PC-9 (cell line): ENCODE measurements at regions not wholly inside any gene's neighbourhood (a gene's known extent, or its start where the extent isn't known, plus 50 kb on each side); places are given as distances from the start of the nearest gene placed in this dataset.
"Not testable (repeated sequence)": the region's sequence is repeated elsewhere in the genome, so short reads cannot be mapped to it uniquely, and the experiment has no call there.

Experiments used
- BruUV-seq: library from RNA; stranded (reverse); fragments of 400-500 nt; replicated peaks from 2 replicates; lab custom pipeline; 2021; lab: Mats Ljungman, UMichigan
- CTCF ChIA-PET: fragments of 300-600 bp; sonication (Branson Sonifier 250); formaldehyde crosslinking; loops from one replicate; lab custom pipeline; 2022; ENCODE audit warnings: antibody characterized with exemption; lab: Charles Lee
- POLR2A ChIA-PET: fragments of 300-600 bp; sonication (Branson Sonifier 250); formaldehyde crosslinking; loops from one replicate; lab custom pipeline; 2022; ENCODE audit warnings: antibody characterized with exemption; ENCODE audit not compliant: unreplicated experiment; lab: Charles Lee
- DNase-seq, 2 experiments: peaks; one replicate each; pipeline versions ENCODE4 v3.0.0 to v3.0.0-alpha.2; 2015 to 2022; ENCODE audit warnings: mixed read lengths in 1 of 2
- H2AFZ ChIP-seq: fragments of 200-600 bp; sonication (generic); 2 replicates; pipeline ENCODE4 v1.8.1; 2017; ENCODE audit warnings: antibody characterized with exemption
- H3F3A ChIP-seq: fragments of 200-600 bp; sonication (generic); 2 replicates; pipeline ENCODE4 v1.8.1; 2017; ENCODE audit warnings: antibody characterized with exemption, mild to moderate bottlenecking, low read depth; ENCODE audit not compliant: insufficient read depth
- H3K27ac ChIP-seq: fragments of 200-600 bp; sonication (generic); 2 replicates; pipeline ENCODE4 v1.6.1; 2016; ENCODE audit warnings: mixed run types
- H3K27me3 ChIP-seq: fragments of 200-600 bp; sonication (generic); 2 replicates; pipeline ENCODE4 v1.6.1; 2016; ENCODE audit warnings: low read depth, mixed run types; ENCODE audit not compliant: insufficient read depth
- H3K36me3 ChIP-seq: fragments of 200-600 bp; sonication (generic); 2 replicates; pipeline ENCODE4 v1.6.1; 2016; ENCODE audit warnings: low read depth, mixed run types
- H3K4me1 ChIP-seq: fragments of 200-600 bp; sonication (generic); replicated peaks from 2 replicates; pipeline ENCODE4 v1.6.1; 2016; ENCODE audit warnings: mixed run types; ENCODE audit not compliant: insufficient read depth
- H3K4me2 ChIP-seq: fragments of 200-600 bp; sonication (generic); 2 replicates; pipeline ENCODE4 v1.6.1; 2017; ENCODE audit warnings: mixed run types
- H3K4me3 ChIP-seq: fragments of 200-600 bp; sonication (generic); 2 replicates; pipeline ENCODE4 v1.6.1; 2016; ENCODE audit warnings: mixed run types
- H3K79me2 ChIP-seq: fragments of 200-600 bp; sonication (generic); 2 replicates; pipeline ENCODE4 v1.6.1; 2017; ENCODE audit warnings: low read depth, mixed run types
- H3K9me2 ChIP-seq: fragments of 200-600 bp; sonication (generic); 2 replicates; pipeline ENCODE4 v1.8.1; 2017; ENCODE audit warnings: mild to moderate bottlenecking; ENCODE audit not compliant: insufficient read depth
- H3K9me3 ChIP-seq: fragments of 200-600 bp; sonication (generic); 2 replicates; pipeline ENCODE4 v1.8.1; 2016; ENCODE audit warnings: low read depth; ENCODE audit not compliant: insufficient read depth
- H4K20me1 ChIP-seq: fragments of 200-600 bp; sonication (generic); 2 replicates; pipeline ENCODE4 v1.8.1; 2017; ENCODE audit not compliant: insufficient read depth
- CTCF ChIP-seq: fragments of 200-600 bp; sonication (generic); conservative IDR thresholded peaks from 2 replicates; pipeline ENCODE4 v1.6.1; 2017; ENCODE audit warnings: mixed run types, antibody characterized with exemption, mild to moderate bottlenecking, moderate library complexity
- EZH2 ChIP-seq: fragments of 200-600 bp; sonication (generic); IDR thresholded peaks from 2 replicates; pipeline ENCODE4 v1.8.0; 2017; ENCODE audit warnings: antibody characterized with exemption, low read depth
- intact Hi-C: fragments of 100-400 bp; cut with micrococcal nuclease; formaldehyde crosslinking; loops from one replicate; pipeline ENCODE4 v1.10.0; 2022; ENCODE audit not compliant: unreplicated experiment

- Histone ChIP-seq H3F3A (peaks cover 3% of the 10 kb centered on the region; the same call in 1 of the 2 replicates), H3K4me2 (no peak overlapping the region), H3K36me3 (no peaks in the 10 kb centered on the region), H3K27me3 (no peaks in the 10 kb centered on the region), H3K9me2 (no peaks in the 10 kb centered on the region), H3K9me3 (no peaks in the 10 kb centered on the region), H3K4me3 (no peak overlapping the region), H3K79me2 (no peaks in the 10 kb centered on the region), H3K27ac (no peak overlapping the region), H2AFZ (no peak overlapping the region), H4K20me1 (no peaks in the 10 kb centered on the region), H3K4me1 (peaks cover 11% of the 10 kb centered on the region)
- no TSS peak for BruUV-seq
- ChIA-PET POLR2A (no interaction called here), CTCF (no interaction called here)
- TF ChIP-seq EZH2 (no peak), CTCF (no peak)
- DNase-seq, result no peak
- intact Hi-C loops, result no loop called here
Measured at GRCh38 chr4:78707793-78708192, 68.4 kb upstream of the BMP2K start.

DNA sequence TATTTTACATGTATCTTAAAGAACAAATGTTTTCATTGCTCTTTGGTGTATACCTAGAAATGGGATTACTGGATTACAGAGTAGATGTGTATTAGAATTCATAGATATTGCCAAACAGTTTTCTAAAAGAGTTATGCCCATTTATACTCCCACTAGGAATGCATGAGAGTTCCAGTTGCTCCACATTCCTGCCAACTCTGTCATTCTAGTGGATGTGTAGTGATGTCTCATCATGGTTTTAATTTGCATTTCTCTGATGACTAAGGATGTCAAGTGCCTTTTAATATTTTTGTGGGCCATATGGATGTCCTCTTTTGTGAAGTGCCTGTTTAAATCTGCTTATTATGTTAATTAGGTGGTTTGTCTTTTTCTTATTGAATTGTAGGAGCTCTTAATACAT lies 65.6 kb upstream of the BMP2K start:
- H4K20me1 ChIP-seq, result no peaks in the 10 kb centered on the region
- H3K4me2 ChIP-seq, result no peak overlapping the region
- H3K9me2 ChIP-seq, result no peaks in the 10 kb centered on the region
- no peaks in the 10 kb centered on the region for H3K9me3 ChIP-seq
- no peak overlapping the region for H2AFZ ChIP-seq
- peaks cover 11% of the 10 kb centered on the region for H3K4me1 ChIP-seq
- no peak for TF ChIP-seq CTCF
- no peak for TF ChIP-seq EZH2
- H3K27ac ChIP-seq, result no peak overlapping the region
- no TSS peak for BruUV-seq
- DNase-seq, result peak in 1 of 2 experiments; percentile 72
- no peak overlapping the region for H3K4me3 ChIP-seq
- CTCF ChIA-PET, result no interaction called here
- H3K79me2 ChIP-seq, result no peaks in the 10 kb centered on the region
- no peaks in the 10 kb centered on the region for H3K27me3 ChIP-seq
- intact Hi-C loops, result no loop called here
- POLR2A ChIA-PET, result no interaction called here
- H3F3A ChIP-seq, result peaks cover 3% of the 10 kb centered on the region; the same call in 1 of the 2 replicates
- H3K36me3 ChIP-seq, result no peaks in the 10 kb centered on the region

DNA sequence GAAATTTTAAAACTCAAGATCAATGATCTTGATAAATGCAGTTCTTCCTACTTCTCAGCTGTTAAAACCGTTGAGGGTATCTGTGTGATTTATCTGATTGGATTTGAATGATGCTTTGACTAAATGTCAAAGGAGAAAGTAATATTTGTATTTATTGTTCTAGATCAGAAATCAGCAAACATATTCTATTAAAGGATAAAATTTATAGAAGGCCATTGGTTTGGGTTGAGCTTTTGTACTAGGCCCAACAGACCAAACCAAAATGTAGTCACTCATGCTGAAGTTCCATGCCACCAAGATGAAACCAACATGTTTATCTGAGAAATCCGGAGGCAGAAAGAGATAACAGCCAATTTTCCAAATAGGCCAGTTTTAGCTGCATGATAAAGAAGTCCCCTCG lies 64.5 kb upstream of the BMP2K start:
- H3K4me3 ChIP-seq, result no peak overlapping the region
- H3K4me1 ChIP-seq, result peaks cover 5% of the 10 kb centered on the region
- no peak for DNase-seq
- no peaks in the 10 kb centered on the region for H3K9me3 ChIP-seq
- no peaks in the 10 kb centered on the region for H3K27me3 ChIP-seq
- no peaks in the 10 kb centered on the region for H3K36me3 ChIP-seq
- no peak overlapping the region for H3K4me2 ChIP-seq
- no peaks in the 10 kb centered on the region for H3K79me2 ChIP-seq
- POLR2A ChIA-PET, result no interaction called here
- H2AFZ ChIP-seq, result no peak overlapping the region
- no peaks in the 10 kb centered on the region for H4K20me1 ChIP-seq
- intact Hi-C loops, result no loop called here
- CTCF ChIA-PET, result no interaction called here
- H3K27ac ChIP-seq, result no peak overlapping the region
- H3F3A ChIP-seq, result peaks cover under 1% of the 10 kb centered on the region; the same call in 1 of the 2 replicates
- no TSS peak for BruUV-seq
- no peaks in the 10 kb centered on the region for H3K9me2 ChIP-seq
- TF ChIP-seq CTCF, result no peak
- TF ChIP-seq EZH2, result no peak

GRCh38 chr4:78714598-78714997 lies 61.6 kb upstream of the BMP2K start:
- H3K4me3 ChIP-seq, H3K4me1 ChIP-seq, H3K9me3 ChIP-seq, H4K20me1 ChIP-seq, H3K27me3 ChIP-seq, intact Hi-C loops, DNase-seq, H3K27ac ChIP-seq, H3K9me2 ChIP-seq, H2AFZ ChIP-seq, POLR2A ChIA-PET, H3K4me2 ChIP-seq, BruUV-seq, H3K36me3 ChIP-seq, CTCF ChIA-PET, H3K79me2 ChIP-seq, H3F3A ChIP-seq: not testable (repeated sequence)

DNA sequence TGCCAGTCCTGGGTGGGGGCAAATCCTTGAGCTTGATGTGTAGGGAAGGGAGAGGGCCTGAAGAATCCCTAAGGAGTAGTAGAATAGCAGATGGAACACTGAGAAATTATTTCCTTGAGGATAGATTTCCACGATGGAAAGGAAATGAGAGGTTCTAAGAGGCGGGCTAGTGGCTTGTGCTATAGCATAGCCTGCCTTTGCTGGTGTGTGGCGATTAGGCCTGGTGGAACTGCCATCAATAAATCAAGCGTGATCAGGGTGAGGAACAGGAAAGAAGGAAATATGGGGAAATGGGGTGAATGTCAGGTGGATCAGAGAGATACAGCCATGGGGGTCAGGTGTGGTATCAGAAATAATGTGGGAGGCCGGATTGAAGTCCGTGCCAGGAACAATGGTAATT lies 60.8 kb upstream of the BMP2K start:
- H3K9me3 ChIP-seq, CTCF ChIA-PET, H4K20me1 ChIP-seq, POLR2A ChIA-PET, H3K27me3 ChIP-seq, DNase-seq, H3F3A ChIP-seq, intact Hi-C loops, H3K79me2 ChIP-seq, H2AFZ ChIP-seq, H3K4me1 ChIP-seq, BruUV-seq, H3K4me3 ChIP-seq, H3K4me2 ChIP-seq, H3K36me3 ChIP-seq, H3K27ac ChIP-seq, H3K9me2 ChIP-seq: not testable (repeated sequence)
